GM18873 (cell line): ENCODE measurements at regions not wholly inside any gene's neighbourhood (a gene's known extent, or its start where the extent isn't known, plus 50 kb on each side); places are given as distances from the start of the nearest gene placed in this dataset.

Experiments used
- ATAC-seq: cut with Tn5 transposase; IDR thresholded peaks from one replicate; pipeline ENCODE4 v1.9.1; 2021; ENCODE audit warnings: mild to moderate bottlenecking, moderate library complexity, moderate number of reproducible peaks; ENCODE audit not compliant: unreplicated experiment, low FRiP score

- ATAC-seq, result no peak
Measured at GRCh38 chr2:155111070-155111469, 412.6 kb downstream of the KCNJ3 start.

DNA sequence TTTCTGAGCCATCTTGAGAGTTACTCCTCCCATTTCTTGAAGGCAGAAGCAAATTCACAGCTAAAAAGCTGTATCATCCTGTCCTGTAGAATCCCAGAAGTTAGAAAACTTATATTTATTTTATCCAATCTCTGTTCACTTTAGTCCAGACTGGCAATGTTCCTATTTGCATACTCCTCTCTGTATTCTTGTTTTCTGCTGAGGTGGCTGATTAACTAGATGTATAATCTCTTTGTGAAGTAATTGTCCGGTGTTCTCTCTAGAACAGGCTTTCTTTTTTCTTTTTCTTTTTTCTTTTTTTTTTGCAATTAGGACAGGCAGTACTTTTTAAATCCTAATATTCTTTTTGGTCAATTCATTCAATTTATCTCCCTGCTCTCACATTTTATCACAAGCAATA is 411.0 kb downstream of the KCNJ3 start:
- ATAC-seq, result no peak

GRCh38 chr2:155100261-155100660 is 401.8 kb downstream of the KCNJ3 start:
- ATAC-seq, result no peak

- no peak for ATAC-seq
Measured at GRCh38 chr2:155099784-155100183, 401.3 kb downstream of the KCNJ3 start.

- no peak for ATAC-seq
Measured at GRCh38 chr2:155095613-155096012, 397.1 kb downstream of the KCNJ3 start.

DNA sequence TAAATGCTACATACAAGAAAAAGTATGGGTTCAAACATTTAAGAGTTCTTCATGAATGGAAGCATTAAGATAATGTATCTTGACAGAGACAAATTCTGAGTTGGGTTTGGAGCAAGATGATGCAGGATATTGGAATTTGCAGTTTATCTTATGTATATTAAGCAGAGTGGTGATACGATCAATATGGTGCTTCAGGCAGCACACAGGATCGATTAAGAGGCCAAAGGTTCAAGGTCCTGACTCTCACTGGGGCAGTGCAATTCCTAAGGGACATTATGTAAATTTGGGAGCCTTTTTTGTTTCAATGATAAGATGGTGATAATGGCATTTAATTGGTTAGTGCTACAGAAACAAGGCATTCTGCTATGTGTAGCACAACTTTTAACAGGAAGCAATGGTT is 381.9 kb downstream of the KCNJ3 start:
- ATAC-seq, result no peak

- no peak for ATAC-seq
Measured at GRCh38 chr2:155070489-155070888, 372.0 kb downstream of the KCNJ3 start.

DNA sequence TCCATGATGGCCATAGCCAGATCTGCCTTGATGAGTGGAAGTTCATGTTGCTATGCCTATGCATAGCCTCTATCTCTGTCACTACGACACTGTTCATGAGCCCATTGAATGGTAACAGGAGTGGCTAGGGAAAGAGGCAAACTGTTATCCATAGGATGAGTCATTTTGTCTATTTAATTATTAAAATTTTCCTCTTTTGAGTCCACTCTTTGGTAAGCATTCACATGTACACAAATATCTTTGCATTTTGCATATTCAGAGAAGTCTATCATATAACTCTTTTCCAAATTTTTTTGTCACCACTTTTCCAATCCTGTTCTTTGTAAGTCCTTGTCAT is 364.4 kb downstream of the KCNJ3 start:
- ATAC-seq, result no peak

GRCh38 chr2:155062250-155062921 is 363.9 kb downstream of the KCNJ3 start:
- no peak for ATAC-seq

DNA sequence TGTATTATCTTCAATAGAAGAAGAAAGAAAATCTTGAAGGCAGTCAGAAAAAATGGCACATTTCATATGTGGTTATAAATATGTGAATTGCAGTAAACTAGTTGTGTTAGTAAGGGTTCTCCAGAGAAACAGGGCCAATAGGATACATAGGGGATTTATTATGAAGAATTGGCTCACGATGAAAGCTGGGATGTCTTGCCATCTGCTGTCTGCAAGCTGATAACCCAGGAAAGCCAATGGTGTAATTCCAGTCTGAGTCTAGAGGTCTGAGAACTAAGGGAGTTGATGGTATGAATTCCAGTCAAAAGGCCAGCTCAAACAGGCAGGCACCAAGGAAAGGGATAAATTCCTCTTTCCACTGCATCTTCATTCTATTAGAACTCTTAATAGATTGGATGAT is 362.4 kb downstream of the KCNJ3 start:
- ATAC-seq, result no peak

- ATAC-seq, result no peak
Measured at GRCh38 chr2:155054712-155055111, 356.2 kb downstream of the KCNJ3 start.

GRCh38 chr2:155043097-155043496 is 344.6 kb downstream of the KCNJ3 start:
- no peak for ATAC-seq

DNA sequence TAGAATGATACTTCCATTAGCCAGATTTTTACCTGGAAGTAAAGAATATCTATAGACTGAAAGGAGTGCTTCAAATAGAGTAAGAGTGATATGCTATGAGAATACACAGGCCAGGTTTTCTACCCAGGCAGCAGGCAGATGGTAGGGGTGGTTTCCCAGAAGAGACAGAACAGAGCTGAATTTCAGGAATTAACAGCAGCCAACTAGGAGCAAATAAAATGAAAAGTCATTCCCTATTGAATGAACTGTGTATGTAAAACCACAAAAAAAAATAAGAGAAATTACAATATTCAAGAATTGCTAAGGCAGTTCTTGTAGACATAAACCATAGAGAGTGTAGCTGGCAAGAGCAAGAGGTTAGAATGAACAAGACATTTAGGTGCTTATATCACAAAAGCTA is 336.8 kb downstream of the KCNJ3 start:
- no peak for ATAC-seq

DNA sequence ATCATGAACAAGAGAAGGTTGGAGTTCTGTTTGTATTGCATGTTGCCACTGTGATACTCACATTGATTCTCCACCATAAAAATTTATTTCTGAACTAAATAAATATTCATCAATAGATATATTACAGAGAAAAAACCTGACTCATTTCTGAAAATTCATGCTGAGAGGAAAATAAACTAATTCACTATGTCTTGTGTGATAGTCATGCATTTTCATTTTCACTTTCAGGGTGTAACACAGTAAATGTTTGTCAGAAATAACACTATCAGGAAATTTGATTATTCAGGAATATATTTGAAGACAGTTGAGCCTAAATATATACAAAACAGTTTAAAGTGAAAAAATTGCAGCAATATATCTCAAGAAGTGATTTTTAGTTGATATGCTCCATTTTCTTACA is 335.2 kb downstream of the KCNJ3 start:
- ATAC-seq, result no peak

DNA sequence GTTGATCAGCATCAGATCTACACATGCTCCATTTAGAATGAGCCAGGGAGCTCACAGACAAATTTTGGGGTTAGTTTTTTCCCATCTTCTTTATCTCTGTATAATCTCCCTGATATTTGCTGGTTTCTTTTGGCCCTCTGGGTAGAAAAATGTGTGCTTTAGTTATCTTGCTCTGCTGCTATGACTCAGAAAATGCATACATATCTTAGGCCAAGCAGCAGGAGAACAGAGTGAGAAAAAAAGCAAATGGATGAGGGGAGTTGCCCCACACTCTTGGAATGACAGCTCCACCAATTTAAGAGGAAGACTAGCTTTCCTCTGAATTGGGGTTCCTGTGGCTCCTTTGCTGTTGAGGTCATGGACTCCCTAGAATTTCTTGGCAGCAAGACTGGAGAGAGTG is 331.8 kb downstream of the KCNJ3 start:
- no peak for ATAC-seq

GRCh38 chr2:155026651-155027174 is 328.2 kb downstream of the KCNJ3 start:
- no peak for ATAC-seq

- no peak for ATAC-seq
Measured at GRCh38 chr2:155023674-155024073, 325.2 kb downstream of the KCNJ3 start.

DNA sequence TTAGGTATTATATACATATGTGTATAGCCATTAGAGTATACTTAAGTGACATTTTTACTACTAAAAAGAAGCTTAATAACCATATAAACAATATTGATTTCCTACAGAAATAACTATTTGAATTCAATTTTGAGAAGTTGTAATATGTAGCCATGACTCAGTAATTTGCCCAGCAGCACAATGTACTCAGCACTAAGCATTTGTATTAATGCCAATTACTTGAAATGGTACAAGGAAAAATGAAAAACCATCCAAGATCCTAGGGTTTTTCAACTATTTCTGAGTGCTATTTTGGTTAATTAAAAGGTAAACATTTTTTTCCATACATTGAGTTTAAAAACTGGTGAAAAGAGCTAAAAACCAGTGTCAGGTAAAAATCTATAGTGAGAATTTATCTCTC is 324.0 kb downstream of the KCNJ3 start:
- ATAC-seq, result no peak

GRCh38 chr2:155021618-155022017 is 323.1 kb downstream of the KCNJ3 start:
- ATAC-seq, result no peak

DNA sequence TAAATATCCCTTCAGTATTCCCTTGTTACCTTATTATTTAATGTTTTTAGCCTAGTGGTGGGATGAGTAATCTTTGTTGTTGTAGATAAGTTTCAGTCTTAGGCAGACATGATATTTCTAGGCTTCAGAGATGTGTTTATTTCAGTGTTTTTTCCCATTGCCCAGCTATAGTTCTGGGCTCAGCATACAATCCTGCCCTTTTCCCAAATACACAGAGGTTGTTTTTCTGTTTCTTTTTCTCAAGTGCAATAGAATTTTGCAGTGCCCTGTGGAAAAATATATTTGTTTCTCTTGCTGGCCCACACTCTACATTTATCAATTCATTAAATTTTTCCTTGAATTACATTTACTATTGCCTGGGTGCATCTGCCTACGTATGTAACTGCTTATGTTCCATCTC is 321.8 kb downstream of the KCNJ3 start:
- ATAC-seq, result no peak

DNA sequence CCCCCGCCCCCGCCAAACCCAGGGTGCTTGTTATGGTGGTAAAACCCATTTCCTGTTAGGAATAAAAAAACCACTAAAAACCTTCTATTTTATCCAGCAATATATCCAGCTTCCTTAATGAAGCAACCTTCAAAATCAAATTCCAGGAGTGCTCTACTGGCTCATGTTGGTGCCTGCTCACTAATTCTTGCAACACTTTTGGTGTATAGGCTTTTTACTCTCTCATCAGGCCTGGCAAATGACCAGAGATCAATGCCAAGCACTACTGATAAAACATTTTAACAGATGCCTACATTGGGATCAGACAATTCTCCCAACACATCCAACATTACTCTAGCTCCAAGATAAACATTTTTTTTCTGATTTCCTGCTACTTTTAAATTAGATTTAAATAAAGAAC is 312.4 kb downstream of the KCNJ3 start:
- ATAC-seq, result no peak

- ATAC-seq, result no peak
Measured at GRCh38 chr2:154995361-154995760, 296.9 kb downstream of the KCNJ3 start.

DNA sequence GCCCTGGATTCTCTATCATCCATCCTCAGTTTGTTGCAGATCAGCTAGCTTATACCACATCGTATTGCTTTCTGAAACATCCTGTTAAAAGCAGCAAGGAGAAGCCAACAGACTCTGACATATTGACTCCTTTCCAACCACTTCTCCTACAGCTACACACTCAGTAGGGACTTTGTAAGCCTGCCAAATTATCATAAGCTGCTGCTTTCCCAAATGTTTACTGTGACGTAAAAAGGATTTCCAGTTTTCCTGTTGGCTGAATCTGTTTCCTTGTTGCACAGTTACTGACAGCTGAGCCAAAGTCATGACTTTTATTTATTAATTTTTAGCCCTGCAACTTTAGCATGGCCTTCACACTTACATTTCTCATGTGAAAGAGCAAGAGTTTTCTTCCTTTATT is 294.3 kb downstream of the KCNJ3 start:
- ATAC-seq, result no peak
